Astrocyte of the cerebellum (primary cell): ENCODE measurements at regions not wholly inside any gene's neighbourhood (a gene's known extent, or its start where the extent isn't known, plus 50 kb on each side); places are given as distances from the start of the nearest gene placed in this dataset.

Experiments used
- DNase-seq: peaks from one replicate; pipeline ENCODE4 v3.0.0-alpha.2; 2011; ENCODE audit warnings: low read depth
- H3K4me3 ChIP-seq: 2 replicates; pipeline ENCODE4 v1.5.1; 2011; ENCODE audit warnings: mild to moderate bottlenecking, low read depth, low read length, moderate library complexity
- CTCF ChIP-seq: IDR thresholded peaks from 2 replicates; pipeline ENCODE4 v1.5.1; 2012; ENCODE audit warnings: low read length, low read depth, moderate library complexity, mild to moderate bottlenecking; ENCODE audit errors: missing control alignments
- in situ Hi-C: cut with HindIII; loops from 2 replicates; pipeline ENCODE4 v1.10.0; 2017; ENCODE audit warnings: low sequenced_read_pairs

GRCh38 chr7:118473271-118473670 is 248.8 kb downstream of the ANKRD7 start:
- in situ Hi-C loops = no loop called here
- no peak overlapping the region for H3K4me3 ChIP-seq
- no peak for TF ChIP-seq CTCF
- no peak for DNase-seq

- in situ Hi-C loops = no loop called here
- no peak for TF ChIP-seq CTCF
- no peak for DNase-seq
- no peak overlapping the region for H3K4me3 ChIP-seq
Measured at GRCh38 chr7:118476036-118476435, 251.5 kb downstream of the ANKRD7 start.

GRCh38 chr7:118477036-118477435 is 252.5 kb downstream of the ANKRD7 start:
- no peak for TF ChIP-seq CTCF
- in situ Hi-C loops = no loop called here
- H3K4me3 ChIP-seq = no peak overlapping the region
- DNase-seq = no peak

- no peak overlapping the region for H3K4me3 ChIP-seq
- in situ Hi-C loops = no loop called here
- TF ChIP-seq CTCF = no peak
- DNase-seq = no peak
Measured at GRCh38 chr7:118478236-118478635, 253.7 kb downstream of the ANKRD7 start.

GRCh38 chr7:118478931-118479330 is 254.4 kb downstream of the ANKRD7 start:
- no peak for DNase-seq
- in situ Hi-C loops = no loop called here
- H3K4me3 ChIP-seq = no peak overlapping the region

GRCh38 chr7:118492466-118492865 is 268.0 kb downstream of the ANKRD7 start:
- in situ Hi-C loops = no loop called here
- H3K4me3 ChIP-seq = no peak overlapping the region
- no peak for TF ChIP-seq CTCF
- DNase-seq = no peak

More at GRCh38 chr7:118478931-118479330, 254.4 kb downstream of the ANKRD7 start:
- TF ChIP-seq CTCF = no peak

- DNase-seq = no peak
- H3K4me3 ChIP-seq = no peak overlapping the region
- no peak for TF ChIP-seq CTCF
- in situ Hi-C loops = no loop called here
Measured at GRCh38 chr7:118496138-118496644, 271.7 kb downstream of the ANKRD7 start.
